Peyer's patch (tissue), 4 donors: ENCODE measurements at regions not wholly inside any gene's neighbourhood (a gene's known extent, or its start where the extent isn't known, plus 50 kb on each side); places are given as distances from the start of the nearest gene placed in this dataset.

Source experiments
- DNase-seq, 3 donors: peaks; one replicate each; pipeline ENCODE4 v3.0.0-alpha.2; 2017 to 2019
- H3K27ac ChIP-seq, 4 donors: fragments of 200-600 bp; sonication (generic); one replicate each; pipeline ENCODE4 v1.5.1; 2016 to 2019
- H3K27me3 ChIP-seq, 2 donors: fragments of 200-600 bp; sonication (generic); one replicate each; pipeline ENCODE4 v1.5.1; 2019
- H3K36me3 ChIP-seq, 3 donors: fragments of 200-600 bp; sonication (generic); one replicate each; pipeline ENCODE4 v1.5.1; 2016 to 2019
- H3K4me1 ChIP-seq, 4 donors: fragments of 200-600 bp; sonication (generic); one replicate each; pipeline ENCODE4 v1.5.1; 2016 to 2019
- H3K4me3 ChIP-seq, 4 donors: fragments of 200-600 bp; sonication (generic); 1 replicate in 3 of 4; 2 replicates in 1 of 4; pipeline ENCODE4 v1.5.1; 2016 to 2019; ENCODE audit warnings: mild to moderate bottlenecking in 1 of 4
- H3K9me3 ChIP-seq, 4 donors: fragments of 200-600 bp; sonication (generic); one replicate each; pipeline ENCODE4 v1.5.1; 2016 to 2019; ENCODE audit warnings: mild to moderate bottlenecking in 1 of 4
- CTCF ChIP-seq, 6 experiments: fragments of 450-650 bp in 4 of 6; fragments of 200-600 bp in 2 of 6; sonication (generic) in 1 of 6; IDR thresholded peaks; one replicate each; pipeline ENCODE4 v1.5.1; 2017 to 2019; ENCODE audit warnings: antibody characterized with exemption in 6 of 6, mild to moderate bottlenecking in 3 of 6, moderate library complexity in 1 of 6
- POLR2A ChIP-seq, 2 donors: fragments of 450-650 bp; IDR thresholded peaks; one replicate each; pipeline ENCODE4 v1.5.1; 2017; ENCODE audit warnings: antibody characterized with exemption in 2 of 2, mild to moderate bottlenecking in 2 of 2, moderate library complexity in 2 of 2

- Histone ChIP-seq H3K27ac (no peak overlapping the region), H3K4me3 (no peak overlapping the region), H3K9me3 (no peaks in the 10 kb centered on the region), H3K36me3 (no peaks in the 10 kb centered on the region), H3K27me3 (no peaks in the 10 kb centered on the region), H3K4me1 (no peaks in the 10 kb centered on the region)
- DNase-seq = no peak
- no peak for TF ChIP-seq POLR2A (IDR thresholded peaks at IDR 0.05)
- TF ChIP-seq CTCF (IDR thresholded peaks at IDR 0.05) = no peak
Observed at GRCh38 chr6:68333442-68333841, 301.6 kb upstream of the ADGRB3 start.

- Histone ChIP-seq H3K27me3 (no peaks in the 10 kb centered on the region), H3K9me3 (no peaks in the 10 kb centered on the region), H3K4me3 (no peak overlapping the region), H3K4me1 (no peaks in the 10 kb centered on the region), H3K27ac (no peak overlapping the region), H3K36me3 (no peaks in the 10 kb centered on the region)
- TF ChIP-seq CTCF (IDR thresholded peaks at IDR 0.05) (no peak), POLR2A (IDR thresholded peaks at IDR 0.05) (no peak)
- DNase-seq = no peak
Observed at GRCh38 chr6:68328156-68328555, 306.9 kb upstream of the ADGRB3 start.

GRCh38 chr6:68326762-68327161 is 308.3 kb upstream of the ADGRB3 start:
- Histone ChIP-seq H3K27ac (no peak overlapping the region), H3K27me3 (no peaks in the 10 kb centered on the region), H3K4me1 (no peaks in the 10 kb centered on the region), H3K4me3 (no peak overlapping the region), H3K36me3 (no peaks in the 10 kb centered on the region), H3K9me3 (no peaks in the 10 kb centered on the region)
- TF ChIP-seq CTCF (IDR thresholded peaks at IDR 0.05) (no peak), POLR2A (IDR thresholded peaks at IDR 0.05) (no peak)
- peak in 1 of 3 donors; percentile 21 for DNase-seq

DNA sequence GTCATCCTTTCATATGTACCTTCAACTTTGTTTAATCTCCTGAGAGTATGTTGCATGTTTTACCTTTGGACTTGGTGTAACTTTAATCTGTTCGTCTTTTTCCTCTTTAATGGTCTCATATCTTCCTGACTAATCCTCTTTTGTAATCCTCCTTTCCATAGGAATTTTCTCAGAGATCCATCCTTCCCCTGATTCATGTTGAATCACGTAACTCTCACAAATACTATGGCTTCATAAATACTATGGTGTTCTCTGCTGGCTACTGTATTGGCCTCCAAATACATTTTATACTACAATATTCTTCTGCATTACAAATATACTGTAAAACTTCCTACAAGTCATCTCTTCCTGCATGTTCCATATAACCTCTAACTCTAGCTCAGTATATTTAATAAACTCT is 317.7 kb upstream of the ADGRB3 start:
- Histone ChIP-seq H3K4me3 (no peak overlapping the region), H3K36me3 (no peaks in the 10 kb centered on the region), H3K27ac (no peak overlapping the region), H3K9me3 (no peaks in the 10 kb centered on the region), H3K4me1 (no peaks in the 10 kb centered on the region), H3K27me3 (no peaks in the 10 kb centered on the region)
- TF ChIP-seq POLR2A (IDR thresholded peaks at IDR 0.05) (no peak), CTCF (IDR thresholded peaks at IDR 0.05) (no peak)
- no peak for DNase-seq

DNA sequence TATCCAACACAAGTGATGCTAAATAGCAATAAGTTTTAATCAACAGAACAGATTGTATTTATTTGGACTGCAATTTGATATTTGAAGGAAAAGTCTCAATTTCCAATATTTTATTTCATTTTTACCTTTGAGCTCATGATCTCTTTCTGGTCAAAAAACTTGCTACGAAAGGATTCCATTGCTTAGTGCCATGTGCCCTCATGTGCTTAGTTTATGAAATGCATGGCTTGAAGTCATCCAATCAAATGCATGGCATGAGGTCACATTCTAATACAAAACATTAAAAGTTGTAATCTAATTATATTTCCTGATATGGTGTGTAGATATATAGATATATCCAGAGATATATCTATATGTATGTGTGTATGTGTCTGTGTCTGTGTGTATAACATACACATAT is 321.2 kb upstream of the ADGRB3 start:
- H3K27me3 ChIP-seq = no peaks in the 10 kb centered on the region
- DNase-seq = no peak
- H3K27ac ChIP-seq = no peak overlapping the region
- H3K4me1 ChIP-seq = no peaks in the 10 kb centered on the region
- H3K4me3 ChIP-seq = no peak overlapping the region
- TF ChIP-seq POLR2A (IDR thresholded peaks at IDR 0.05) (no peak), CTCF (IDR thresholded peaks at IDR 0.05) (no peak)
- H3K9me3 ChIP-seq = no peaks in the 10 kb centered on the region
- H3K36me3 ChIP-seq = no peaks in the 10 kb centered on the region

GRCh38 chr6:68307301-68307700 is 327.8 kb upstream of the ADGRB3 start:
- no peak for DNase-seq
- no peaks in the 10 kb centered on the region for H3K36me3 ChIP-seq
- H3K27me3 ChIP-seq = no peaks in the 10 kb centered on the region
- no peak overlapping the region for H3K27ac ChIP-seq
- peaks cover 0 to 4% (median 0%) of the 10 kb centered on the region in 4 donors for H3K9me3 ChIP-seq
- H3K4me1 ChIP-seq = no peaks in the 10 kb centered on the region
- no peak overlapping the region for H3K4me3 ChIP-seq
- TF ChIP-seq POLR2A (IDR thresholded peaks at IDR 0.05) (no peak), CTCF (IDR thresholded peaks at IDR 0.05) (no peak)
